Adrenal gland (tissue), 9 donors: ENCODE measurements at regions not wholly inside any gene's neighbourhood (a gene's known extent, or its start where the extent isn't known, plus 50 kb on each side); places are given as distances from the start of the nearest gene placed in this dataset.

Experiments used
- DNase-seq, 7 donors: peaks; one replicate each; pipeline ENCODE4 v3.0.0-alpha.2; 2019 to 2020
- H3K27ac ChIP-seq, 5 donors: fragments of 200-600 bp; sonication (generic) in 4 of 5; 1 replicate in 3 of 5; 2 replicates in 2 of 5; pipeline versions ENCODE4 v1.5.1 to v1.8.0; 2016 to 2020; ENCODE audit warnings: mild to moderate bottlenecking in 1 of 5
- H3K27me3 ChIP-seq: fragments of 200-600 bp; 2 replicates; pipeline ENCODE4 v1.8.0; 2021
- H3K36me3 ChIP-seq, 2 donors: fragments of 200-600 bp; replicated peaks in 1 of 2; 1 replicate in 1 of 2; 2 replicates in 1 of 2; pipeline versions ENCODE4 v1.5.1 to v1.8.0; 2018 to 2022
- H3K4me1 ChIP-seq, 2 donors: fragments of 200-600 bp; replicated peaks in 1 of 2; 1 replicate in 1 of 2; 2 replicates in 1 of 2; pipeline versions ENCODE4 v1.5.1 to v1.8.0; 2018 to 2021
- H3K4me3 ChIP-seq, 4 donors: fragments of 200-600 bp; sonication (generic) in 3 of 4; one replicate each; pipeline ENCODE4 v1.5.1; 2016 to 2018
- H3K9me3 ChIP-seq, 3 donors: fragments of 200-600 bp; sonication (generic) in 1 of 3; replicated peaks in 1 of 3; 1 replicate in 2 of 3; 2 replicates in 1 of 3; pipeline versions ENCODE4 v1.5.1 to v1.8.0; 2016 to 2021
- CTCF ChIP-seq, 6 experiments: fragments of 450-650 bp in 4 of 6; fragments of 200-600 bp in 2 of 6; sonication (generic) in 1 of 6; IDR thresholded peaks; 1 replicate in 5 of 6; 2 replicates in 1 of 6; pipeline versions ENCODE4 v1.5.1 to v1.8.0; 2016 to 2021; ENCODE audit warnings: antibody characterized with exemption in 6 of 6, mild to moderate bottlenecking in 2 of 6, moderate library complexity in 1 of 6
- POLR2A ChIP-seq, 2 donors: fragments of 450-650 bp; IDR thresholded peaks; one replicate each; pipeline ENCODE4 v1.6.1; 2017; ENCODE audit warnings: antibody characterized with exemption in 2 of 2, mild to moderate bottlenecking in 2 of 2, moderate library complexity in 1 of 2
- WGBS, 4 donors: extraction: QIAGEN DNeasy Blood & Tissue Kit in 2 of 4; methylation state at CpG; one replicate each; pipeline versions ENCODE4 v1.1.5 to v1.1.7; 2013 to 2017; 5-methylcytosine and 5-hydroxymethylcytosine counted together
- intact Hi-C, 2 donors: fragments of 100-400 bp; cut with DNase I; formaldehyde crosslinking; loops; one replicate each; pipeline versions ENCODE4 v1.14.1 to v1.15.0; 2022 to 2023
- donor health status: healthy with polysubstance abuse.
- donor health status: Bipolar disorder and iron deficiency.
- donor health status: DM: yes; HTN: yes; CAD: no.
- donor health status: DM: no; HTN: no; CAD: no.
- donor health status: DM: no; HTN: no; CAD: no.

DNA sequence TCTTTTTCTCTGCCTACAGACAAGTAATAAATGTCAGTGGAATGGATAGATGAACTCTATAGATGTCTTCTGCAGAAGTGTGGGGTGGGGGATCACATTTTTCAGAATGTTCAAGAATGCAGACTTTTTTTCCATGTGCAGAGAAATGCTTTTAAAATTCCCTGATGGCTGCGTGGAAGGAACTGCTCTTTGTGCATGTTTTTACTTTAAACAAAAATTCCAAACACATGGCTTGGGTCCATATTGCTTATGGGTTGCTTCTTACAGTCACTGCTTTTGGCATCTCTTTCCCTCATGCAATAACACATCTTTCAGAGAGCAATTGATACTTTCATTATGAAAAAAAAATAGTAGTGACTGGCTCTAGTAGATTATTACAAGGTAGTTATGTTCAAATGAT is 1053.6 kb downstream of the NLGN4Y start:
- Histone ChIP-seq H3K4me3 (no peak overlapping the region), H3K4me1 (no peaks in the 10 kb centered on the region), H3K9me3 (no peaks in the 10 kb centered on the region), H3K27ac (no peak overlapping the region), H3K36me3 (no peaks in the 10 kb centered on the region), H3K27me3 (no peaks in the 10 kb centered on the region)
- no peak for DNase-seq
- TF ChIP-seq CTCF (IDR thresholded peaks at IDR 0.05) (no peak), POLR2A (IDR thresholded peaks at IDR 0.05) (no peak)
- intact Hi-C loops: no loop called here
- WGBS, 4 donors: 45 to 48% methylated on average over 1 of the region's 1 CpG; no CpG with 5 or more reads in 2 of the 4 donors

GRCh38 chrY:15578761-15579160 is 1054.4 kb downstream of the NLGN4Y start:
- no peaks in the 10 kb centered on the region for H3K36me3 ChIP-seq
- no peak overlapping the region for H3K4me3 ChIP-seq
- H3K9me3 ChIP-seq: no peaks in the 10 kb centered on the region
- DNase-seq: no peak
- H3K27me3 ChIP-seq: no peaks in the 10 kb centered on the region
- intact Hi-C loops: no loop called here
- H3K27ac ChIP-seq: no peak overlapping the region
- no peak for TF ChIP-seq POLR2A (IDR thresholded peaks at IDR 0.05)
- no peak for TF ChIP-seq CTCF (IDR thresholded peaks at IDR 0.05)
- no peaks in the 10 kb centered on the region for H3K4me1 ChIP-seq

- no peak overlapping the region for H3K27ac ChIP-seq
- DNase-seq: no peak
- H3K4me1 ChIP-seq: no peaks in the 10 kb centered on the region
- H3K36me3 ChIP-seq: no peaks in the 10 kb centered on the region
- intact Hi-C loops: no loop called here
- H3K27me3 ChIP-seq: no peaks in the 10 kb centered on the region
- H3K4me3 ChIP-seq: no peak overlapping the region
- no peaks in the 10 kb centered on the region for H3K9me3 ChIP-seq
- no peak for TF ChIP-seq POLR2A (IDR thresholded peaks at IDR 0.05)
- no peak for TF ChIP-seq CTCF (IDR thresholded peaks at IDR 0.05)
These were observed 1054.9 kb downstream of the NLGN4Y start for GRCh38 chrY:15579245-15579644.

DNA sequence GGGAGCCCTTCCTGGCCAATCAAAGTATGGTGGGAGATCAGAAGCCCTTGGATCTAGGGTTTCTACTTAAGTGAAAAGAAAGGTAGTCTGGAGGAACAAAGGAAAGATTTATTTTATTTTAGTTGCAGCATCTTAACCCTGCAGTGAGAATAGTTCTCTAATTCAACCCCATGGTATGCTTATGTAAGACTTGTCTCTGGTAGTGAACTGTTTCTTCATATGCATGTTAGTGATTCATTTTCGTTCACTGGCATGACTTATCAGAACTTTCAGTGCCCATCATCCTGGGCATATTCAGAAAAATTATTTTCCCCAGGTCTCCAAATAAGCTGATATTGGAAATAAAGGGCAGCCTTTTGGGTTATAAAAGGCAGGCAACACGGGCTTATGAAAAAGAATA is 1058.8 kb downstream of the NLGN4Y start:
- WGBS, 4 donors: 59 to 66% methylated on average over 2 of the region's 2 CpGs; no CpG with 5 or more reads in 2 of the 4 donors
- TF ChIP-seq POLR2A (IDR thresholded peaks at IDR 0.05) (no peak), CTCF (IDR thresholded peaks at IDR 0.05) (no peak)
- intact Hi-C loops: no loop called here
- no peak overlapping the region for H3K4me3 ChIP-seq
- H3K9me3 ChIP-seq: no peaks in the 10 kb centered on the region
- DNase-seq: no peak
- no peaks in the 10 kb centered on the region for H3K27me3 ChIP-seq
- H3K4me1 ChIP-seq: no peaks in the 10 kb centered on the region
- H3K27ac ChIP-seq: no peak overlapping the region
- H3K36me3 ChIP-seq: no peaks in the 10 kb centered on the region
